ENCODE measurements at regions not wholly inside any gene's neighbourhood (a gene's known extent, or its start where the extent isn't known, plus 50 kb on each side); places are given as distances from the start of the nearest gene placed in this dataset.

- no peak for DNase-seq (ENCODE audit: low read depth in 2 of 2)
Observed at GRCh38 chr6:141164042-141164743, 968.5 kb upstream of the GJE1 start.

DNA sequence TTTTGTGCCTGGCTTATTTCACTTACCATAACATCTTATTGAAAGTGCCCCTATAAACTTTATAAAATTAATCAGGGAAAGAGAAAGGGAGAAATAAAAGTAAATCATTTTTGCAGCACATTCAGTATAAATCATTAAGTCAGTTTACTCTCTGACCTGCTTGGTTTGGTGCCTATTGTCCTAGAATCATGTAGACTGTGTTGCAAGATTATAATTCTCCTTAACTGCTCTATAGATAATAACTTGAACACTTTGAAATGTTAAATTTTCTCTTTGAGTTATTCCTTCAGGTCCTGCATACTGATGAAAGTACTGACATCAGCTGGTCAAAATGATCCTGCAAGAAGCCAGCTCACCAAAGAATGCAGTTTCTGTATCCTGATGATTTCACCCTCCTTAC is 969.6 kb upstream of the GJE1 start:
- no peak for DNase-seq (ENCODE audit: low read depth in 2 of 2)

- no peak for DNase-seq (ENCODE audit: low read depth in 2 of 2)
Observed at GRCh38 chr6:141158740-141159139, 974.0 kb upstream of the GJE1 start.

GRCh38 chr6:141153563-141153962 is 979.2 kb upstream of the GJE1 start:
- DNase-seq (ENCODE audit: low read depth in 2 of 2), result no peak

GRCh38 chr6:141152951-141153350 is 979.8 kb upstream of the GJE1 start:
- no peak for DNase-seq (ENCODE audit: low read depth in 2 of 2)

DNA sequence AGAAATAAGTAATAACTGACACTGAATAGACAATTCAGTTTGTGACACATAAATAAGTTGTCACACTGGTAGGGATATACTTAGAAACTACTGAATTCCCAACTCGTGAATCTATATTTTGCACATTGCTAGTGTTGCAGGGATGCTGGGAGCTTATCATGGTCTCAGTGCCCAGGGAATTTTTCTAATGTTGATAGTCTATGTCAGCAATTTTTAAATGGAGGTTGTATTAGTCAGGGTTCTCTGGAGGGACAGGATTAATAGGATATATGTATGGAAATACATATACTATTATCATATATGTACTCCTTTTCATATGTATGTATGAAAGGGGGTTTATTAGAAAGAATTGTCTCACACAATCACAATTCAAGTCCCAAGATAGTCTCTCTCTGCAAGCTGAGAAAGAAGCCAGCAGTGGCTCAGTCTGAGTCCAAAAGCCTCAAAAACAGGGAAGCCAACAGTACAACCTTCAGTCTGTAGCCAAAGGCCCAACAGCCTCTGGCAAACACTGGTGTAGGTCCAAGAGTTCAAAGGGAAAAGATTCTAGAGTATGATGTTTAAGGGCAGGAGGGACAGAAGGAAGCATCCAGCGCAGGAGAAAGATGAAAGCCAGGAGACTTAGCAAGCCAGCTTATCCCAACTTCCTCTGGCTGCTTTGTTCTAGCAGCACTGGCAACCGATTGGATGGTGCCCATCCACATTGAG is 980.9 kb upstream of the GJE1 start:
- no peak for DNase-seq (ENCODE audit: low read depth in 2 of 2)

DNA sequence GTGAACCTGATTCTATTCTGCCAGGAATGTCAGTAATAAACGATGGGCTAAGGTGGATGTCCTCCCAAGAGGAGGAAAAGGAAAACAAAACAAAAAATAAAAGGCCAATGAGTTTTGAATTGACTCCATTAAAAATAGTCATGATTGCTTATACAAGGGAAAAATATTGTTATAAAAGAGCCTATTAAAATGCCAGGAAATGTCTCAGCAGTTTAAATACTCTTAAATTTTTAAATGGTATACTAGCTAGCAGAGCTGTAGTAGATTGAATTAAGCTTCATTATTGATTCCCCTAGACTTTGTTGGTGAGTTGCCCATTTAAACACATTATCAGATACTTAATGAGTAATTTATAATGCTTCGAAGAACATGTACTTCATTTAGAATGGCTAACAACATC is 990.9 kb upstream of the GJE1 start:
- DNase-seq (ENCODE audit: low read depth in 2 of 2), result no peak

DNA sequence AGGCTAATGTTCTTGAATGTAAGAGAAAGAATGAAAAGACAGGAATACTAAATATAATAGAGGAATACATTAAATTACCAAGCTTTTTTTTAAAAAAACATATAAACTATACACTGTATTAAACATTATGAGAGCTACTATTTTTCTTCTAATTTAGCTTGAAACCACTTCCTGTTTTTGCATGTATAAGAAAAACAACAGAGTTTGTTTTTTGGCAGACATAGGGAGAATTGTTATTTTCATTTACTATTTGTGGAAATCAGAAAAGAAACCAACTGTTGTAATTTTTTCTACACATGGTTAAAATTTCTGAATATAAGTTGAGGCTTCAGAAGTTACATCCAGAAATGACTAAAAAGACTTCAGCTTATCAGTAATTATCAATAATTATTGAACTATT is 991.8 kb upstream of the GJE1 start:
- no peak for DNase-seq (ENCODE audit: low read depth in 2 of 2)

DNA sequence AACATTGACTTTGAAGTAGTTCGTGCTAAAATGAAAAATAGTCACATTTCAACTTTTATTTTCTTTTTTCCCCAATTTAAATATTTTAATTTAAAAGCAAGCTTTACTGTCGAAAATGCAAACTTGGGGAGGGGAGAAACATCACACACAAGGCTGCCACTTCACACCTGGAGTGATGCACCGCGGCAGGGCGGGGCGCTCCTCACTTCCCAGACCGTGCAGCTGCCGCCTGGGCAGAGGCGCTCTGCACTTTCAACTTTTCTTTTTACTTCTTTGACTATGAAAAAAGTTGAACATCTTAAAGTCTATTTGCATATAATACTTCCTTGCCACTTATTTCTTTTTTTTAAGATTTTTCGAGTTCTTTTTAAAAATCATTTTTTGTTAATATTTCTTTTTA is 993.3 kb upstream of the GJE1 start:
- no peak for DNase-seq (ENCODE audit: low read depth in 2 of 2)

- no peak for DNase-seq (ENCODE audit: low read depth in 2 of 2)
Observed at GRCh38 chr6:141134723-141135122, 998.0 kb upstream of the GJE1 start.

DNA sequence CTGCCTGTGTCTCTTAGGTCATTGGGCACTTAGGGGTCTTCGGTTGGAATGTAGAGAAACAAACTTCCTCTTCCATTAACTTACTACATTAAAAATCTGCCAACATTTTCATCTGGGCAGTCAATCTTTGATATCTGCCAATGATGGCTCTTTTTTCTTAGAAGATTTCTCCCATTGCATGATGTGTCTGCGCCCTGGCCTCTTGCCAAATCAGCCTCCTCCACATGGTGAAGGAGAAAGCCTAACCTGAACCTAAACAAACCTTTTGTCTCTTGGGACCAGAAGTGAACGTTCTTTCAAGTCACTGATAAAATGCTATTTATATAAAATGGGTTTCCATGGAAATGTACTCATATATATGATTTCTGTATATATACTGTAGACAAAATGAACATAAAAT is 998.9 kb upstream of the GJE1 start:
- DNase-seq (ENCODE audit: low read depth in 2 of 2), result no peak

DNA sequence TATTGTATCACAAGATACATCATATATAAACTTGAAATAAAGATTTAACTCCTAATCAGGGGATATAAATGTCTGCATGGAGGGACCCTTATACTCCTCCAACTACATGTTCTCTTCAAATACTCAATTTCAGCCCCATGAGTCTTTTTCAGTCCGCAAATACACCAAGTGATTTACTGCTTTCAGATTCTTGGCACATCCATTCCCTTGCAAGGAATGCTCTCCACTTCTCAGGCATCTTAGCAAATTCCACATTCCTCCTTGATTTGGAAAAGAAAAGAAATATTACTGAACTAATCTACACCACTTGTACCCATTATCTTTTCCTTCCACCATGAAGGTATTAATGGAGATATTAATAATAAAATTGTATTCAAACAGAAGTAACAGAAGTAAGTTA is 999.4 kb upstream of the GJE1 start:
- DNase-seq (ENCODE audit: low read depth in 2 of 2), result no peak

- DNase-seq (ENCODE audit: low read depth in 2 of 2), result no peak
Observed at GRCh38 chr6:141131616-141132015, 1001.1 kb upstream of the GJE1 start.

GRCh38 chr6:141123497-141123896 is 1009.2 kb upstream of the GJE1 start:
- DNase-seq (ENCODE audit: low read depth in 2 of 2), result no peak

DNA sequence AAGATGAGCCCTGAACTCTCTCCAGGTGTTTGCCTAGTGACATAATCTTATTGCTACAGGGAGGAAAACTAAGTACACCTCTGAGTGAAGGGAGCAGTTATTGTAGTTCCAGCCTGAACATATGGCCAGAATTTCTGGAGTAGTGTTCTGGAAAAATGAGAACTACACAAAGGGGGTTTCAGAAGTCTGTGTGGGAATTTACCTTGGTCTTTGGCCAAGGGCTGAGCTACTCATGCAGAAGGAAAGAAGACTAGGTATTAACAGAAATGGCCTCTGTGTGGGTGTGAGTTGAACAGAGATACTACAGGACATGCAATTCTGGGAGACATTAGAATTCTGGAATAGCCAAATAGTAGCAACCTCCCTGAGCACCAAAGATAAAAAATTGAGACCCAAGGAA is 1009.7 kb upstream of the GJE1 start:
- DNase-seq (ENCODE audit: low read depth in 2 of 2), result no peak

DNA sequence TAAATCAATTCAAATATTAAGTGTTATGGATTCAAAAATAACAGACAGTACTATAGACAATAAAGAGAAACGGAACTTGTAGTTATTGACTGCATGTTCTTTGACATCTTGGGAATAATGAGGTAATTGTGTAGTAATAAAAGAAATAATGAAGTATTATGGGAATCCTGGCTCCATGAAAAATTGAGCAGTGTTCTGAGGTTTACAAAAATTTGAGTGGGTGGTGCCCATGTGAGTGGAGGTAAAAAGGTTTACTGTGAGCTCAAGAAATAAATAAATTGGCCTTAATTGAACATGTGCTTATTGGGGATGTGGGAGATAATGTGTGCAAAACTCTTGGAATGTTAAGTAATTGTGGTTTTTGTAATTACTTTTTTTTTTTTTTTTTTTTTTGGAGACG is 1013.7 kb upstream of the GJE1 start:
- no peak for DNase-seq (ENCODE audit: low read depth in 2 of 2)

- DNase-seq (ENCODE audit: low read depth in 2 of 2), result no peak
Observed at GRCh38 chr6:141117874-141118273, 1014.9 kb upstream of the GJE1 start.

GRCh38 chr6:141110481-141110880 is 1022.2 kb upstream of the GJE1 start:
- no peak for DNase-seq (ENCODE audit: low read depth in 2 of 2)

- no peak for DNase-seq (ENCODE audit: low read depth in 2 of 2)
Observed at GRCh38 chr6:141107591-141108160, 1025.0 kb upstream of the GJE1 start.

DNA sequence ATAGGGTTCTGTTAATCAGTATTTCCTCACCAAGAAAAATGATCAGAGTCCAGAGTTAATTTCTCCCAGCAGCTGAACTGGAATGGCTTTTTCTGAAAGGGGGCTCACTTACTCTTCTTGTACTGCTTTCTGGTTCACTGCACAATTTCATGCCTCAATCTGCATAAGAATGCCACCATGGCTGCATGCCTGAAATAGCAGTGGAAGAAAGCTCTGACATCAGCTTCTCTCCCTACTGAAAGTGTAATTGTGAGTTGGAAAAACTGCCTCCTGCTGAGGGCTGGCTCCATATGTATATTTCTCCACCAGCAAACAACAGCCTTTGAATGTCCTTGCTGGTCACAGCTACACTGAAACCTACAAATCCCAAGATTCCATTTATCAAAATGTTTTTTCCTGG is 1027.2 kb upstream of the GJE1 start:
- DNase-seq (ENCODE audit: low read depth in 2 of 2), result no peak

DNA sequence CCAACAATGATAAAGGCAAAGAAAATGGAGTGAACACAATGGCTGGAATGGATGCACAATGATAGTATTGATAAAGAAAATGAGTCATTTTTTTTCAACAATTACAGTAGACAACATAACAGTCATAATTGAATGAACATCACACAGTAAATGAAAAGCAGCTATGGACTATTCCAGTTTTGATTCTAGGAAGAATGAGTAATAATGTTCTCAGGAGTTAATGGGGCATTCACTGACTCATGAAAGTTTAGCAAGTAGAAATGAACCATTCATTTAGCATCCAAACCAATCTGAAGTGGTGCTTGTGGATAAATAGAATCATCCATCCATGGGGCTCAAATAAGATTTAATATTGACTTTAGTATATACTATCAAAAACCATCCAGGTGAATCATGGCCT is 1029.5 kb upstream of the GJE1 start:
- no peak for DNase-seq (ENCODE audit: low read depth in 2 of 2)

GRCh38 chr6:141097471-141097870 is 1035.3 kb upstream of the GJE1 start:
- DNase-seq (ENCODE audit: low read depth in 2 of 2), result no peak

- no peak for DNase-seq (ENCODE audit: low read depth in 2 of 2)
Observed at GRCh38 chr6:141095308-141095707, 1037.4 kb upstream of the GJE1 start.
